IPS-20b (cell line): ENCODE measurements at regions not wholly inside any gene's neighbourhood (a gene's known extent, or its start where the extent isn't known, plus 50 kb on each side); places are given as distances from the start of the nearest gene placed in this dataset.

Experiments used
- H3K27ac ChIP-seq: one replicate; pipeline ENCODE4 v1.5.1; 2013; ENCODE audit warnings: low read length
- H3K27me3 ChIP-seq: 2 replicates; pipeline ENCODE4 v1.6.1; 2013; ENCODE audit warnings: mild to moderate bottlenecking, low read length, inconsistent platforms; ENCODE audit not compliant: insufficient read depth
- H3K36me3 ChIP-seq: 2 replicates; pipeline ENCODE4 v1.6.1; 2013; ENCODE audit warnings: low read depth, mild to moderate bottlenecking, inconsistent platforms, low read length, moderate library complexity; ENCODE audit not compliant: insufficient read depth
- H3K4me1 ChIP-seq: 2 replicates; pipeline ENCODE4 v1.6.1; 2013; ENCODE audit warnings: mild to moderate bottlenecking, control low read depth, inconsistent platforms, low read length, moderate library complexity; ENCODE audit not compliant: insufficient read depth
- H3K4me3 ChIP-seq: 2 replicates; pipeline ENCODE4 v1.5.1; 2013; ENCODE audit warnings: mild to moderate bottlenecking, low read length, inconsistent platforms
- H3K9ac ChIP-seq: 2 replicates; pipeline ENCODE4 v1.6.1; 2013; ENCODE audit warnings: low read depth, mild to moderate bottlenecking, inconsistent platforms, low read length, moderate library complexity
- H3K9me3 ChIP-seq: 2 replicates; pipeline ENCODE4 v1.6.1; 2013; ENCODE audit warnings: mild to moderate bottlenecking, low read depth, low read length, inconsistent platforms; ENCODE audit not compliant: insufficient read depth

GRCh38 chr1:39102537-39103327, 76.6 kb downstream of the NDUFS5 start:
- H3K9me3 ChIP-seq, result no peaks in the 10 kb centered on the region
- peaks cover 29% of the 10 kb centered on the region for H3K4me1 ChIP-seq
- peak overlapping the region; percentile 88 for H3K4me3 ChIP-seq
- H3K9ac ChIP-seq, result peak overlapping the region; percentile 91; the same call in 1 of the 2 replicates
- H3K27me3 ChIP-seq, result peaks cover 4% of the 10 kb centered on the region; the same call in 1 of the 2 replicates
- H3K27ac ChIP-seq, result peak overlapping the region; percentile 24
- H3K36me3 ChIP-seq, result no peaks in the 10 kb centered on the region

GRCh38 chr1:39103328-39104157, 77.4 kb downstream of the NDUFS5 start:
- H3K27ac ChIP-seq, result peak overlapping the region; percentile 24
- peak overlapping the region; percentile 91 for H3K9ac ChIP-seq
- no peaks in the 10 kb centered on the region for H3K9me3 ChIP-seq
- peaks cover 37% of the 10 kb centered on the region for H3K4me1 ChIP-seq
- no peaks in the 10 kb centered on the region for H3K36me3 ChIP-seq
- peaks cover 4% of the 10 kb centered on the region; the same call in 1 of the 2 replicates for H3K27me3 ChIP-seq
- H3K4me3 ChIP-seq, result peak overlapping the region; percentile 88

GRCh38 chr1:39104158-39105060, 78.3 kb downstream of the NDUFS5 start:
- peaks cover 42% of the 10 kb centered on the region for H3K4me1 ChIP-seq

GRCh38 chr1:39105061-39105840, 79.1 kb downstream of the NDUFS5 start:
- Histone ChIP-seq H3K4me1 (peaks cover 45% of the 10 kb centered on the region), H3K36me3 (no peaks in the 10 kb centered on the region), H3K9ac (peak overlapping the region; percentile 91), H3K27ac (peak overlapping the region; percentile 43), H3K4me3 (peak overlapping the region; percentile 88; the same call in 1 of the 2 replicates), H3K27me3 (peaks cover 4% of the 10 kb centered on the region; the same call in 1 of the 2 replicates), H3K9me3 (no peaks in the 10 kb centered on the region)

More at GRCh38 chr1:39104158-39105060, 78.3 kb downstream of the NDUFS5 start:
- peak overlapping the region; percentile 40 for H3K27ac ChIP-seq
- H3K36me3 ChIP-seq, result no peaks in the 10 kb centered on the region
- peak overlapping the region; percentile 88 for H3K4me3 ChIP-seq
- H3K27me3 ChIP-seq, result peaks cover 4% of the 10 kb centered on the region; the same call in 1 of the 2 replicates
- H3K9ac ChIP-seq, result peak overlapping the region; percentile 91
- no peaks in the 10 kb centered on the region for H3K9me3 ChIP-seq

GRCh38 chr1:39105841-39106765, 80.0 kb downstream of the NDUFS5 start:
- H3K4me1 ChIP-seq, result peaks cover 45% of the 10 kb centered on the region

GRCh38 chr1:39106801-39107327, 80.7 kb downstream of the NDUFS5 start:
- Histone ChIP-seq H3K27me3 (peaks cover 4% of the 10 kb centered on the region; the same call in 1 of the 2 replicates), H3K9ac (peak overlapping the region; percentile 91; the same call in 1 of the 2 replicates), H3K4me1 (peaks cover 45% of the 10 kb centered on the region), H3K36me3 (no peaks in the 10 kb centered on the region), H3K27ac (peak overlapping the region; percentile 43), H3K9me3 (no peaks in the 10 kb centered on the region), H3K4me3 (peak overlapping the region; percentile 88)

More at GRCh38 chr1:39105841-39106765, 80.0 kb downstream of the NDUFS5 start:
- Histone ChIP-seq H3K9me3 (no peaks in the 10 kb centered on the region), H3K27ac (peak overlapping the region; percentile 43), H3K36me3 (no peaks in the 10 kb centered on the region), H3K9ac (peak overlapping the region; percentile 91), H3K27me3 (peaks cover 4% of the 10 kb centered on the region; the same call in 1 of the 2 replicates), H3K4me3 (peak overlapping the region; percentile 88)

GRCh38 chr1:39107341-39108290, 81.5 kb downstream of the NDUFS5 start:
- Histone ChIP-seq H3K36me3 (no peaks in the 10 kb centered on the region), H3K27me3 (peaks cover 4% of the 10 kb centered on the region; the same call in 1 of the 2 replicates), H3K4me1 (peaks cover 42% of the 10 kb centered on the region), H3K27ac (peak overlapping the region; percentile 43), H3K9ac (peak overlapping the region; percentile 91; the same call in 1 of the 2 replicates), H3K4me3 (peak overlapping the region; percentile 88), H3K9me3 (no peaks in the 10 kb centered on the region)

GRCh38 chr1:39109644-39110043, 83.5 kb downstream of the NDUFS5 start:
- 0 out of 2 replicates have a peak, but pooled peaks cover 5% of the 10 kb centered on the region for H3K36me3 ChIP-seq
- no peaks in the 10 kb centered on the region for H3K9me3 ChIP-seq
- H3K27me3 ChIP-seq, result 0 out of 2 replicates have a peak, but pooled peaks cover under 1% of the 10 kb centered on the region
- H3K9ac ChIP-seq, result no peak overlapping the region
- H3K27ac ChIP-seq, result no peak overlapping the region
- H3K4me1 ChIP-seq, result peaks cover 29% of the 10 kb centered on the region
- H3K4me3 ChIP-seq, result no peak overlapping the region
